C1 segment of cervical spinal cord (tissue), 14 donors: ENCODE measurements at regions not wholly inside any gene's neighbourhood (a gene's known extent, or its start where the extent isn't known, plus 50 kb on each side); places are given as distances from the start of the nearest gene placed in this dataset.

ENCODE experiments used
- DNase-seq, 14 donors: peaks; one replicate each; lab custom pipeline; 2025; lab: John Stamatoyannopoulos, UW

GRCh38 chr11:129324533-129325175, 51.0 kb upstream of the BARX2 start:
- no peak for DNase-seq

- DNase-seq: peak in 1 of 14 donors; percentile 10
These were observed 51.6 kb upstream of the BARX2 start for GRCh38 chr11:129323896-129324502.

- no peak for DNase-seq
These were observed 52.7 kb upstream of the BARX2 start for GRCh38 chr11:129322941-129323340.

GRCh38 chr11:129321076-129321475, 54.6 kb upstream of the BARX2 start:
- DNase-seq: no peak

GRCh38 chr11:129320494-129320893, 55.2 kb upstream of the BARX2 start:
- no peak for DNase-seq

- DNase-seq: no peak
These were observed 55.9 kb upstream of the BARX2 start for GRCh38 chr11:129319751-129320150.

- DNase-seq: no peak
These were observed 56.4 kb upstream of the BARX2 start for GRCh38 chr11:129319201-129319600.

GRCh38 chr11:129317571-129317970, 58.1 kb upstream of the BARX2 start:
- no peak for DNase-seq

GRCh38 chr11:129316781-129317180, 58.9 kb upstream of the BARX2 start:
- no peak for DNase-seq

GRCh38 chr11:129315781-129316579, 59.7 kb upstream of the BARX2 start:
- no peak for DNase-seq

GRCh38 chr11:129314371-129314770, 61.3 kb upstream of the BARX2 start:
- no peak for DNase-seq

GRCh38 chr11:129313541-129314297, 61.9 kb upstream of the BARX2 start:
- DNase-seq: no peak

GRCh38 chr11:129312730-129313503, 62.7 kb upstream of the BARX2 start:
- no peak for DNase-seq

- DNase-seq: no peak
These were observed 67.3 kb upstream of the BARX2 start for GRCh38 chr11:129308241-129308865.

GRCh38 chr11:129307162-129307561, 68.5 kb upstream of the BARX2 start:
- DNase-seq: no peak

GRCh38 chr11:129302386-129303101, 73.1 kb upstream of the BARX2 start:
- DNase-seq: peak in 1 of 14 donors; percentile 24

GRCh38 chr11:129300099-129300498, 75.5 kb upstream of the BARX2 start:
- no peak for DNase-seq

GRCh38 chr11:129298988-129299387, 76.7 kb upstream of the BARX2 start:
- DNase-seq: peak in 1 of 14 donors; percentile 27

GRCh38 chr11:129295746-129296145, 79.9 kb upstream of the BARX2 start:
- no peak for DNase-seq

GRCh38 chr11:129292771-129293170, 82.9 kb upstream of the BARX2 start:
- DNase-seq: no peak
